ENCODE measurements at regions not wholly inside any gene's neighbourhood (a gene's known extent, or its start where the extent isn't known, plus 50 kb on each side); places are given as distances from the start of the nearest gene placed in this dataset.

DNA sequence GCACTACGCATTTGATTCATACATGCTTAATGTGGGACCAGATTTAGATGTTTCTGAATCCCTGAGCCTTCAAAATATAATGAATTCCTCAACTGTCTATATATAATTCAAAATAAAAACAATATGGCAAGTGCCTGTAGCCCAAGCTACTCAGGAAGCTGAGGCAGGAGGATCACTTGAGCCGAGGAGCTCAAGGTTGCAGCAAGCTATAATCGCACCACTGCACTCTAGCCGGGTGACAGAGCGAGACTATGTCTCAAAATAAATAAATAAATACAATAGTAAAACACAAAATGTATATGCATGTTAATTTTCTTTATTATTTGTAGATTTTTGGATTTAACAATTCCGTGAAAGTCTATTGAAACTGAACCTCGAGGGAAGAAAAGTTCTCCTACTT lies 50.6 kb upstream of the IRX6 start:
- Histone ChIP-seq H3K36me3 (ENCODE audit: control insufficient read depth, insufficient read depth, low read length) (no peaks in the 10 kb centered on the region), H3K9ac (ENCODE audit: insufficient read depth, low read length) (no peak overlapping the region), H3K4me2 (ENCODE audit: extremely low read depth, insufficient read depth, low read length) (no peak overlapping the region), H3K4me1 (ENCODE audit: control insufficient read depth, extremely low read depth, insufficient read depth, low read length) (no peaks in the 10 kb centered on the region), H2AFZ (ENCODE audit: low read length) (no peak overlapping the region), H3K79me2 (ENCODE audit: control insufficient read depth, insufficient read depth, low read length) (no peaks in the 10 kb centered on the region), H4K20me1 (ENCODE audit: control insufficient read depth, extremely low read depth, insufficient read depth, low read length) (no peaks in the 10 kb centered on the region), H3K27ac (ENCODE audit: insufficient read depth, low read length) (no peak overlapping the region), H3K4me3 (replicated peaks in 1 of 4; ENCODE audit: control extremely low read depth in 1 of 4, insufficient read depth in 1 of 4, low read depth in 3 of 4, low read length in 4 of 4) (no peak overlapping the region), H3K9me3 (ENCODE audit: control insufficient read depth, insufficient read depth, low read depth, low read length) (no peaks in the 10 kb centered on the region), H3K27me3 (ENCODE audit: control insufficient read depth, insufficient read depth, low read length) (no peaks in the 10 kb centered on the region)
- TF ChIP-seq, protein P1, sequence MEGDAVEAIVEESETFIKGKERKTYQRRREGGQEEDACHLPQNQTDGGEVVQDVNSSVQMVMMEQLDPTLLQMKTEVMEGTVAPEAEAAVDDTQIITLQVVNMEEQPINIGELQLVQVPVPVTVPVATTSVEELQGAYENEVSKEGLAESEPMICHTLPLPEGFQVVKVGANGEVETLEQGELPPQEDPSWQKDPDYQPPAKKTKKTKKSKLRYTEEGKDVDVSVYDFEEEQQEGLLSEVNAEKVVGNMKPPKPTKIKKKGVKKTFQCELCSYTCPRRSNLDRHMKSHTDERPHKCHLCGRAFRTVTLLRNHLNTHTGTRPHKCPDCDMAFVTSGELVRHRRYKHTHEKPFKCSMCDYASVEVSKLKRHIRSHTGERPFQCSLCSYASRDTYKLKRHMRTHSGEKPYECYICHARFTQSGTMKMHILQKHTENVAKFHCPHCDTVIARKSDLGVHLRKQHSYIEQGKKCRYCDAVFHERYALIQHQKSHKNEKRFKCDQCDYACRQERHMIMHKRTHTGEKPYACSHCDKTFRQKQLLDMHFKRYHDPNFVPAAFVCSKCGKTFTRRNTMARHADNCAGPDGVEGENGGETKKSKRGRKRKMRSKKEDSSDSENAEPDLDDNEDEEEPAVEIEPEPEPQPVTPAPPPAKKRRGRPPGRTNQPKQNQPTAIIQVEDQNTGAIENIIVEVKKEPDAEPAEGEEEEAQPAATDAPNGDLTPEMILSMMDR (conservative IDR thresholded peaks at IDR 0.05 in 1 of 2, IDR thresholded peaks at IDR 0.05 in 1 of 2; ENCODE audit: low read depth in 1 of 2, low read length in 2 of 2): no peak
- no peak for TF ChIP-seq EZH2 (IDR thresholded peaks at IDR 0.05; ENCODE audit: low read length, missing control alignments)
- DNase-seq (ENCODE audit: low read depth in 2 of 2): no peak

DNA sequence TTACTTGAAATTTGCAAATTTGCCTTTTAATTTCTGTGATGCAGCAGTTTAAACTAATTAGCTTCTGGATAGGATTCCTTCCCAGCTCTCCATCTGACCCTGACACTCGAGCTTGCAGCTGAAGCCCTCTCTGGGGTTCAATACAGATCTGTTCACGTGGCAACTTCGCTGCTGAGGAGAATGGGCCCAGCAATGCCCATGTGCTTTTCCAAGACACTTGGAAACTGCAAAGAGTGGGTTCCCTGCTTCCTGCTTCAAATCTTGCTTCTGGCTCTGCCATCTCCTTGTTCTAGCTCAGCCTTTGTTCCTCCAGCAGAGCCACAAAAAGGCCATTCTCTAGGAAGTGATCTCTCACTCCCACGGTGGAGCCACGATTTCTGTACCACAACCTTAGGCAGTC lies 50.0 kb upstream of the IRX6 start:
- no peak overlapping the region for H3K9ac ChIP-seq (ENCODE audit: insufficient read depth, low read length)
- no peaks in the 10 kb centered on the region for H3K27me3 ChIP-seq (ENCODE audit: control insufficient read depth, insufficient read depth, low read length)
- TF ChIP-seq, protein P1 (conservative IDR thresholded peaks at IDR 0.05 in 1 of 2, IDR thresholded peaks at IDR 0.05 in 1 of 2; ENCODE audit: low read depth in 1 of 2, low read length in 2 of 2): no peak
- no peak for TF ChIP-seq EZH2 (IDR thresholded peaks at IDR 0.05; ENCODE audit: low read length, missing control alignments)
- H3K4me1 ChIP-seq (ENCODE audit: control insufficient read depth, extremely low read depth, insufficient read depth, low read length): no peaks in the 10 kb centered on the region
- no peaks in the 10 kb centered on the region for H3K79me2 ChIP-seq (ENCODE audit: control insufficient read depth, insufficient read depth, low read length)
- H3K4me3 ChIP-seq (replicated peaks in 1 of 4; ENCODE audit: control extremely low read depth in 1 of 4, insufficient read depth in 1 of 4, low read depth in 3 of 4, low read length in 4 of 4): no peak overlapping the region
- H3K36me3 ChIP-seq (ENCODE audit: control insufficient read depth, insufficient read depth, low read length): no peaks in the 10 kb centered on the region
- H3K9me3 ChIP-seq (ENCODE audit: control insufficient read depth, insufficient read depth, low read depth, low read length): no peaks in the 10 kb centered on the region
- H2AFZ ChIP-seq (ENCODE audit: low read length): no peak overlapping the region
- no peak overlapping the region for H3K4me2 ChIP-seq (ENCODE audit: extremely low read depth, insufficient read depth, low read length)
- H3K27ac ChIP-seq (ENCODE audit: insufficient read depth, low read length): no peak overlapping the region
- no peaks in the 10 kb centered on the region for H4K20me1 ChIP-seq (ENCODE audit: control insufficient read depth, extremely low read depth, insufficient read depth, low read length)
- DNase-seq (ENCODE audit: low read depth in 2 of 2): no peak

Measured in fibroblast of lung (primary cell).